GM12878 (cell line): ENCODE measurements at regions not wholly inside any gene's neighbourhood (a gene's known extent, or its start where the extent isn't known, plus 50 kb on each side); places are given as distances from the start of the nearest gene placed in this dataset.

Source experiments
- ATAC-seq: fragments of 200-7000 bp; cut with Tn5 transposase; 3 replicates; pipeline ENCODE4 v1.9.1; 2020; ENCODE audit warnings: mild to moderate bottlenecking, moderate library complexity
- BruUV-seq: library from RNA; stranded (reverse); fragments of 400-500 nt; replicated peaks from 2 replicates; lab custom pipeline; 2021; lab: Mats Ljungman, UMichigan
- CTCF ChIA-PET: fragments of 300-600 bp; sonication (Branson Sonifier 250); formaldehyde crosslinking; extraction: SDS; loops from one replicate; lab custom pipeline; 2021; ENCODE audit warnings: inconsistent platforms; lab: Yijun Ruan, JAX
- POLR2A ChIA-PET: fragments of 350-600 bp; formaldehyde crosslinking; extraction: SDS; loops from one replicate; lab custom pipeline; 2021; ENCODE audit warnings: inconsistent platforms; lab: Charles Lee
- RAD21 ChIA-PET: fragments of 300-600 bp; sonication (Branson Sonifier 250); formaldehyde crosslinking; loops from one replicate; lab custom pipeline; 2023; ENCODE audit warnings: antibody characterized with exemption; ENCODE audit not compliant: unreplicated experiment; lab: Charles Lee
- SMC1A ChIA-PET: fragments of 300-600 bp; sonication (Branson Sonifier 250); formaldehyde crosslinking; loops from one replicate; lab custom pipeline; 2023; ENCODE audit not compliant: unreplicated experiment, uncharacterized antibody; lab: Charles Lee
- DNase-seq: peaks from one replicate; pipeline ENCODE4 v3.0.0-alpha.2; 2011; ENCODE audit warnings: low read depth, low spot score
- FAIRE-seq: peaks from 3 replicates; lab custom pipeline; 2011; peaks lifted over from hg19 to GRCh38; lab: Jason Lieb, UNC
- H2AFZ ChIP-seq: 2 replicates; pipeline ENCODE4 v1.6.0; 2011; ENCODE audit warnings: low read depth, low read length, control low read depth; ENCODE audit not compliant: control insufficient read depth
- H3K27ac ChIP-seq: 2 replicates; pipeline ENCODE4 v1.5.1; 2011; ENCODE audit warnings: control low read depth; ENCODE audit not compliant: control insufficient read depth, insufficient read depth
- H3K27me3 ChIP-seq, 2 experiments: replicated peaks in 1 of 2; 2 replicates each; pipeline versions ENCODE4 v1.6.0 to v1.6.1; 2011; ENCODE audit warnings: low read length in 1 of 2; ENCODE audit not compliant: control insufficient read depth in 2 of 2, insufficient read depth in 2 of 2
- H3K36me3 ChIP-seq, 2 experiments: 2 replicates each; pipeline ENCODE4 v1.5.1; 2011; ENCODE audit warnings: low read length in 1 of 2; ENCODE audit not compliant: control insufficient read depth in 2 of 2, insufficient read depth in 2 of 2
- H3K4me1 ChIP-seq: 2 replicates; pipeline ENCODE4 v1.6.1; 2011; ENCODE audit warnings: mild to moderate bottlenecking, low read length, moderate library complexity, mixed read lengths; ENCODE audit not compliant: control insufficient read depth, insufficient read depth
- H3K4me2 ChIP-seq: 2 replicates; pipeline ENCODE4 v1.6.0; 2011; ENCODE audit warnings: control low read depth; ENCODE audit not compliant: control insufficient read depth, insufficient read depth
- H3K4me3 ChIP-seq: fragments of 200-600 bp; sonication (generic); 2 replicates; pipeline ENCODE4 v1.5.1; 2016
- H3K79me2 ChIP-seq: 2 replicates; pipeline ENCODE4 v1.6.0; 2011; ENCODE audit warnings: low read length; ENCODE audit not compliant: control insufficient read depth, insufficient read depth
- H3K9ac ChIP-seq: 2 replicates; pipeline ENCODE4 v1.8.0; 2011; ENCODE audit warnings: low read length, control low read depth, mixed read lengths; ENCODE audit not compliant: control insufficient read depth, insufficient read depth
- H3K9me3 ChIP-seq: replicated peaks from 3 replicates; pipeline ENCODE4 v1.5.1; 2011; ENCODE audit warnings: mild to moderate bottlenecking, low read length; ENCODE audit not compliant: control insufficient read depth, insufficient read depth
- H4K20me1 ChIP-seq: 2 replicates; pipeline ENCODE4 v1.6.0; 2011; ENCODE audit not compliant: control insufficient read depth, insufficient read depth
- BRCA1 ChIP-seq: IDR thresholded peaks from 2 replicates; pipeline ENCODE4 v1.6.1; 2011; ENCODE audit warnings: low read depth, low read length, improper control_type of control experiment
- ESRRA ChIP-seq: IDR thresholded peaks from 2 replicates; pipeline ENCODE4 v1.6.1; 2012; ENCODE audit warnings: mild to moderate bottlenecking, low read length, improper control_type of control experiment
- FOXK2 ChIP-seq: fragments of 450-650 bp; IDR thresholded peaks from 2 replicates; pipeline ENCODE4 v1.6.1; 2017; ENCODE audit warnings: mild to moderate bottlenecking, moderate library complexity
- GATAD2B ChIP-seq: fragments of 450-650 bp; conservative IDR thresholded peaks from 2 replicates; pipeline ENCODE4 v1.6.1; 2017; ENCODE audit warnings: low read depth, mild to moderate bottlenecking, moderate library complexity
- KLF5 ChIP-seq: fragments of 450-650 bp; IDR thresholded peaks from 2 replicates; pipeline ENCODE4 v1.6.1; 2014; ENCODE audit warnings: mild to moderate bottlenecking; ENCODE audit not compliant: partially characterized antibody
- MTA3 ChIP-seq: IDR thresholded peaks from 2 replicates; pipeline ENCODE4 v1.6.1; 2012; ENCODE audit warnings: low read length, inconsistent platforms, borderline replicate concordance
- STAT1 ChIP-seq: fragments of 450-650 bp; conservative IDR thresholded peaks from 2 replicates; pipeline ENCODE4 v1.6.1; 2014; ENCODE audit warnings: antibody characterized with exemption, mild to moderate bottlenecking
- TAF1 ChIP-seq: IDR thresholded peaks from 2 replicates; pipeline ENCODE4 v1.6.1; 2011; ENCODE audit warnings: mild to moderate bottlenecking, low read depth, low read length, borderline replicate concordance
- YBX1 ChIP-seq: fragments of 450-650 bp; IDR thresholded peaks from 2 replicates; pipeline ENCODE4 v1.6.1; 2016; ENCODE audit warnings: antibody characterized with exemption
- ZBED1 ChIP-seq: IDR thresholded peaks from 2 replicates; pipeline ENCODE4 v1.6.1; 2016; ENCODE audit warnings: borderline replicate concordance
- WGBS: methylation state at CpG from one replicate; pipeline ENCODE4 v1.1.6; 2016; ENCODE audit warnings: low lambda C conversion rate; ENCODE audit not compliant: insufficient replicate concordance, insufficient coverage; ENCODE audit errors: missing lambda C conversion rate; 5-methylcytosine and 5-hydroxymethylcytosine counted together
- in situ Hi-C: fragments of 300-500 bp; cut with MboI; formaldehyde crosslinking; loops from 9 replicates; pipeline ENCODE4 v1.14.3; 2018; ENCODE audit warnings: mixed read lengths
- intact Hi-C: fragments of 100-400 bp; cut with micrococcal nuclease; formaldehyde crosslinking; loops from one replicate; pipeline ENCODE4 v1.14.2; 2022; ENCODE audit not compliant: unreplicated experiment
- TF ChIP-seq, protein P1 (sequence below): IDR thresholded peaks from 2 replicates; pipeline ENCODE4 v1.6.1; 2012; ENCODE audit warnings: low read depth, low read length, improper control_type of control experiment
- TF ChIP-seq, protein P2 (sequence below), 3 experiments: IDR thresholded peaks in 2 of 3; conservative IDR thresholded peaks in 1 of 3; 2 replicates each; pipeline ENCODE4 v1.5.1; 2011; ENCODE audit warnings: low read depth in 3 of 3, low read length in 3 of 3, mild to moderate bottlenecking in 3 of 3, control low read depth in 2 of 3, moderate library complexity in 2 of 3, inconsistent platforms in 1 of 3, mixed read lengths in 1 of 3; ENCODE audit not compliant: control insufficient read depth in 2 of 3, insufficient read depth in 1 of 3; ENCODE audit errors: extremely low read depth in 1 of 3
- TF ChIP-seq, protein P3 (sequence below): IDR thresholded peaks from 2 replicates; pipeline ENCODE4 v1.6.1; 2011; ENCODE audit warnings: borderline replicate concordance, low read depth, mild to moderate bottlenecking, moderate library complexity, mixed read lengths, low read length; ENCODE audit not compliant: insufficient read depth; ENCODE audit errors: extremely low read length

DNA sequence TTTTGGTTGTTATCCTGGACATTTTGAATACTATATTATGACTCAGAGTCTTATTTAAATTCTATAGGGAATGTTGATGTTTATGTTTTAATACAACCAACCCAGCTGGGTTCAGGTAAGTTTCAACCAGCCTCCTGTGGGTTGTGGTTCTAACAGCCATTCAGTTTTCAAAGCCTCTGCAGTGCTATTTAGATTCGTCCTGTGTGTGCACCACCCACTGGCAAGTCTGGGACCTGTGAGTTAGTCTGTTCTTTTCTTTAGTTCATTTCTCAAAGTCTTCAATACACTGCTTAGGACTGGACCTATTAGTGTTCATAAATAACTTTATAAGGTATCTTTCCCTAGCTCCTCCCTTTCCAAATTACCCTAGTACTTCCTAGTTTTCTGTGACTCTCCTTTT, 170.6 kb downstream of the TMEM132E start (continued):
- TF ChIP-seq MTA3 (no peak), STAT1 (no peak), ZBED1 (no peak)
- TF ChIP-seq, protein P1, sequence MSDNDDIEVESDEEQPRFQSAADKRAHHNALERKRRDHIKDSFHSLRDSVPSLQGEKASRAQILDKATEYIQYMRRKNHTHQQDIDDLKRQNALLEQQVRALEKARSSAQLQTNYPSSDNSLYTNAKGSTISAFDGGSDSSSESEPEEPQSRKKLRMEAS = no peak
- TF ChIP-seq, protein P2, sequence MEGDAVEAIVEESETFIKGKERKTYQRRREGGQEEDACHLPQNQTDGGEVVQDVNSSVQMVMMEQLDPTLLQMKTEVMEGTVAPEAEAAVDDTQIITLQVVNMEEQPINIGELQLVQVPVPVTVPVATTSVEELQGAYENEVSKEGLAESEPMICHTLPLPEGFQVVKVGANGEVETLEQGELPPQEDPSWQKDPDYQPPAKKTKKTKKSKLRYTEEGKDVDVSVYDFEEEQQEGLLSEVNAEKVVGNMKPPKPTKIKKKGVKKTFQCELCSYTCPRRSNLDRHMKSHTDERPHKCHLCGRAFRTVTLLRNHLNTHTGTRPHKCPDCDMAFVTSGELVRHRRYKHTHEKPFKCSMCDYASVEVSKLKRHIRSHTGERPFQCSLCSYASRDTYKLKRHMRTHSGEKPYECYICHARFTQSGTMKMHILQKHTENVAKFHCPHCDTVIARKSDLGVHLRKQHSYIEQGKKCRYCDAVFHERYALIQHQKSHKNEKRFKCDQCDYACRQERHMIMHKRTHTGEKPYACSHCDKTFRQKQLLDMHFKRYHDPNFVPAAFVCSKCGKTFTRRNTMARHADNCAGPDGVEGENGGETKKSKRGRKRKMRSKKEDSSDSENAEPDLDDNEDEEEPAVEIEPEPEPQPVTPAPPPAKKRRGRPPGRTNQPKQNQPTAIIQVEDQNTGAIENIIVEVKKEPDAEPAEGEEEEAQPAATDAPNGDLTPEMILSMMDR (IDR thresholded peaks at IDR 0.05 in 2 of 3, conservative IDR thresholded peaks at IDR 0.05 in 1 of 3; ENCODE audit: control insufficient read depth in 2 of 3, extremely low read depth in 1 of 3, insufficient read depth in 1 of 3, low read depth in 3 of 3, low read length in 3 of 3) = no peak

DNA sequence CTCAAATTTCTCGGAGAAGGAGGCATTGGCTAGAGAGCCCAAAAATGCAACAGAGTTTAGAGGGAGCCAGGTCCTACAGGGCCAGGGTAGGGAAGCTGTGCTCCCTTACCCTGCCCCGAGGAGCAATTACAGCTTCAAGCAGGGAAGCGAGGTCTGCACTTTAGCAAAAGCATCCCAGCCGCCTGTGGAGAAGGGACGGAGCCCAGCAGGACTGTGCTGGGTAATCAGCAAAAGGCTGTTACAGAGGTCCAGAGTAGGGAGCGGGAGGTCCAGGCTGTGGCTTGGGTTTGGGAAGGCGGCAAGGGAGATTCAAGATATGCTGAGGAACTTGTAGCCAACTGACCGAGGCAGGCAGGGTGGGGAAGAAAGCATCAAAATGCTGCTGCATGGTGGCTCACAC, 162.6 kb downstream of the TMEM132E start:
- Histone ChIP-seq H3K9me3 (no peaks in the 10 kb centered on the region), H3K4me1 (no peaks in the 10 kb centered on the region), H2AFZ (no peak overlapping the region), H3K27me3 (no peaks in the 10 kb centered on the region), H3K4me2 (no peak overlapping the region), H3K79me2 (no peaks in the 10 kb centered on the region), H3K4me3 (no peak overlapping the region), H3K9ac (no peak overlapping the region), H4K20me1 (no peaks in the 10 kb centered on the region), H3K27ac (no peak overlapping the region), H3K36me3 (no peaks in the 10 kb centered on the region)
- ChIA-PET CTCF (no interaction called here), RAD21 (no interaction called here), SMC1A (no interaction called here), POLR2A (no interaction called here)
- DNase-seq = no peak
- ATAC-seq = no peak
- TF ChIP-seq BRCA1 = no peak
- no peak for TF ChIP-seq KLF5
- TF ChIP-seq YBX1 = no peak
- TF ChIP-seq GATAD2B = no peak
- no peak for TF ChIP-seq TAF1
- TF ChIP-seq FOXK2 = no peak
- no peak for TF ChIP-seq ESRRA
- TF ChIP-seq, protein P3, sequence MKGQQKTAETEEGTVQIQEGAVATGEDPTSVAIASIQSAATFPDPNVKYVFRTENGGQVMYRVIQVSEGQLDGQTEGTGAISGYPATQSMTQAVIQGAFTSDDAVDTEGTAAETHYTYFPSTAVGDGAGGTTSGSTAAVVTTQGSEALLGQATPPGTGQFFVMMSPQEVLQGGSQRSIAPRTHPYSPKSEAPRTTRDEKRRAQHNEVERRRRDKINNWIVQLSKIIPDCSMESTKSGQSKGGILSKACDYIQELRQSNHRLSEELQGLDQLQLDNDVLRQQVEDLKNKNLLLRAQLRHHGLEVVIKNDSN = no peak
- in situ Hi-C loops (no loop called here), intact Hi-C loops (no loop called here)
- BruUV-seq = no TSS peak
- FAIRE-seq = no peak
- WGBS = 46% methylated on average over 8 of the region's 8 CpGs
